ENCODE measurements at regions not wholly inside any gene's neighbourhood (a gene's known extent, or its start where the extent isn't known, plus 50 kb on each side); places are given as distances from the start of the nearest gene placed in this dataset.

DNA sequence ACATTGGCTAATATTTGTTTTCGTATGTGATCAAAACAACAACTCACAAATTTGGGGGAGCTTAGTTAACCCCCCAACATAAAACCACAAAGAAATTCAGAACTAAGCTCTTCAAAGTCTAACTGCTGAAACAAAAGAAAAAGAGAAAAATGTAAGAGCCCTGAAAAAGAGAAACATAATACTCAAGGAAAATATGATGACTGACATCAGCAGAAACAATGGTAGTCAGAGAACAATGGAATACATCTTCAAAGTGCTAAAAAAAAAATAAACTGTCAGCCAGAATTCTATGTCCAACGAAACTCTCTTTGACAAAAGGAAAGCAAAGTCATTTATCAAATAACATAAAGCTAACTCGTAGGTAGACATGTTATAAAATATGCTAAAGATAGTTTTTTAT is 566.3 kb upstream of the GRAMD2B start:
- no peak for TF ChIP-seq POLR2A (IDR thresholded peaks at IDR 0.05)
- TF ChIP-seq, protein P1, sequence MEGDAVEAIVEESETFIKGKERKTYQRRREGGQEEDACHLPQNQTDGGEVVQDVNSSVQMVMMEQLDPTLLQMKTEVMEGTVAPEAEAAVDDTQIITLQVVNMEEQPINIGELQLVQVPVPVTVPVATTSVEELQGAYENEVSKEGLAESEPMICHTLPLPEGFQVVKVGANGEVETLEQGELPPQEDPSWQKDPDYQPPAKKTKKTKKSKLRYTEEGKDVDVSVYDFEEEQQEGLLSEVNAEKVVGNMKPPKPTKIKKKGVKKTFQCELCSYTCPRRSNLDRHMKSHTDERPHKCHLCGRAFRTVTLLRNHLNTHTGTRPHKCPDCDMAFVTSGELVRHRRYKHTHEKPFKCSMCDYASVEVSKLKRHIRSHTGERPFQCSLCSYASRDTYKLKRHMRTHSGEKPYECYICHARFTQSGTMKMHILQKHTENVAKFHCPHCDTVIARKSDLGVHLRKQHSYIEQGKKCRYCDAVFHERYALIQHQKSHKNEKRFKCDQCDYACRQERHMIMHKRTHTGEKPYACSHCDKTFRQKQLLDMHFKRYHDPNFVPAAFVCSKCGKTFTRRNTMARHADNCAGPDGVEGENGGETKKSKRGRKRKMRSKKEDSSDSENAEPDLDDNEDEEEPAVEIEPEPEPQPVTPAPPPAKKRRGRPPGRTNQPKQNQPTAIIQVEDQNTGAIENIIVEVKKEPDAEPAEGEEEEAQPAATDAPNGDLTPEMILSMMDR (IDR thresholded peaks at IDR 0.05): no peak
- intact Hi-C loops (cut with DNase I; ENCODE audit: low total_unique reads): no loop called here

DNA sequence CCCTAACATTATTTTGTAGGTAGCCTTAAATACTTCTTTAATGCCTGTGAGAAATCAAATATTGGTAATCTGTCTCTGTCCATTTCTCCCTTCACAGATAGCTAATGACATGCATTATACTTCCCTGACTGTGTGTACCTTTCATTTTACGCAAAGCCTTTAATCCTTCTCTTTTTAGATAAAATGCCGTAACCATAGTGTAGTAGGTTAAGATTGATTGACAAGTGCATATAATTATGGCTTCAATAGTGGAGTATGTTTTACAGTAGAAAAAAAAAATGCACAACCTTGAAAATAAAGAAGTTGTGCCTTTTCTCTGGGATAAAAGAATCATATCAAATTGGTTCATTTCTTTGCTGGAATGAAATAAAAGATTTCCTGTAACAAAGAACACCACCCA is 559.6 kb upstream of the GRAMD2B start:
- Histone ChIP-seq H3K36me3 (no peaks in the 10 kb centered on the region), H3K27me3 (no peaks in the 10 kb centered on the region), H3K27ac (no peak overlapping the region), H3K4me3 (no peak overlapping the region), H3K9me3 (no peaks in the 10 kb centered on the region), H3K4me1 (no peaks in the 10 kb centered on the region)
- intact Hi-C loops (cut with DNase I; ENCODE audit: low total_unique reads): no loop called here
- TF ChIP-seq POLR2A (IDR thresholded peaks at IDR 0.05): no peak
- TF ChIP-seq, protein P1 (IDR thresholded peaks at IDR 0.05): no peak
- no peak for DNase-seq

More for the DNA sequence above, 566.3 kb upstream of the GRAMD2B start:
- Histone ChIP-seq H3K4me3 (no peak overlapping the region), H3K4me1 (no peaks in the 10 kb centered on the region), H3K9me3 (no peaks in the 10 kb centered on the region), H3K27ac (no peak overlapping the region), H3K36me3 (no peaks in the 10 kb centered on the region), H3K27me3 (no peaks in the 10 kb centered on the region)
- no peak for DNase-seq

DNA sequence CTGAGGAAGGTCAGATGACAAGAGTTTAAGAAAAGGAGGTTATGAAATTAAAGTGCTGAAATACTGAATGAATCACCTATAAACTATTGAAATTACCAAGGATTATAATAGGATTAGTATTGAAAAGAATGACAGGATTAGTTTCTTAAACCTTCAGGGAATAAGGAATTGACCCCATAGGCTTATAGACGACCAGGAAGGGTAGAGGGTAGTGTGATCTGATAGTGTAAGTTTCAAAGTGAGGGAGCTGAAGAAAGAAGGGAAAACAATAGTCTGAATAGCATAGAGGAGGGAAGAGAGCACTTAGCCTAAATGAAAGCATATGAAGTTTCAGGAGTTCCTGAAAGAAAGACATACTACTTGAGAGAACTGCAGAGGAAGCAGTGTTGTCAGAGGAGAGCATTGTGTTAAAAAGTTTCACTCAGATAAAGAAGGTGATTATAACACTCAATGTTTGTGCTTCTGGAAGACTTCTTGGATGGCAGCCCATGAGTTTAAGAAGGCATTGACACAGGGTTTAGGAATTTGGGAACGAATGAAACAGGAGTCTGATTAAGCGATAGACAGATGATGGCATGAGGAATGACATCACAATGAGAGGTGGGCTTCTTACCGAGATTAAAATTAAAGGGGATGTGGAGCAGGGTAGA is 557.9 kb upstream of the GRAMD2B start:
- Histone ChIP-seq H3K9me3 (no peaks in the 10 kb centered on the region), H3K4me3 (no peak overlapping the region), H3K27ac (no peak overlapping the region), H3K4me1 (no peaks in the 10 kb centered on the region), H3K27me3 (no peaks in the 10 kb centered on the region), H3K36me3 (no peaks in the 10 kb centered on the region)
- no peak for DNase-seq
- no peak for TF ChIP-seq POLR2A (IDR thresholded peaks at IDR 0.05)
- TF ChIP-seq, protein P1 (IDR thresholded peaks at IDR 0.05): no peak
- intact Hi-C loops (cut with DNase I; ENCODE audit: low total_unique reads): no loop called here

DNA sequence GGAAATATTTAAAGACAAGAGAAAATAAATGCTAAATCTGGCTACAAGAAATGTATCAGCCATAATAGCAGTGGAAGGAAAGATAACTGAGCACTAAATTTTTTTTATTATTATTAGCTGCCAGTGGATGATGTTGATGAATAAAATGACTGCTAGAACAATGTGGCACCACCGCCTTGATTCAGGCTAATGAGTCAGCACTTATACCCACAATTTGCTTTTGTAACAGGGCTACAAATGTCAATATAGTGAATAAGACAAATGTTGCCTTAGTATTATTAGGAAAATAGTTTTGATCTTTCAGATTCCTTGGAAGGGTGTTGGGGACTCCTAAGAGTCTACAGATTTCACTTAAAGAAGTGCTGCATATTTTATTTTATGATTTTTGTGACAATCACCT is 555.2 kb upstream of the GRAMD2B start:
- no peaks in the 10 kb centered on the region for H3K4me1 ChIP-seq
- no peak overlapping the region for H3K4me3 ChIP-seq
- no peak overlapping the region for H3K27ac ChIP-seq
- H3K27me3 ChIP-seq: no peaks in the 10 kb centered on the region
- no peaks in the 10 kb centered on the region for H3K36me3 ChIP-seq
- DNase-seq: no peak
- TF ChIP-seq POLR2A (IDR thresholded peaks at IDR 0.05): no peak
- TF ChIP-seq, protein P1 (IDR thresholded peaks at IDR 0.05): no peak
- H3K9me3 ChIP-seq: no peaks in the 10 kb centered on the region
- intact Hi-C loops (cut with DNase I; ENCODE audit: low total_unique reads): no loop called here

DNA sequence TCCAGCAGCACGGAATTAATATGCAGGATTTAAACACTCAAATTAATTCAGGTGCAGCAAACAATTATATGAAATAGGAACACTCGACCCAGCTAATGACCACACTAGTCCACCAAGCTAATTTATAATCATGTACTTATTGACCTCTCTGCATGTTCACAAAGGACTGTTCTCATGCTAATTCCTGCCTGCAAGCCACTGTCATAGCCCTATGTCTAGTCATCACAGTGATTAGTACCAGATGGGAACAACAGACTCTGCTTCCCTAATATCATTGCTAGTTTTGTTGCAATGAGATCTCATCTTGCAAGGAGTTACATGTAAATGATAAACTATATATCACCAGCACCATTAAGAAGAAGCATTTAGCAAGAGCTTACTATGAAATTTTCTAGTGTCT is 553.0 kb upstream of the GRAMD2B start:
- Histone ChIP-seq H3K27ac (no peak overlapping the region), H3K36me3 (no peaks in the 10 kb centered on the region), H3K4me3 (no peak overlapping the region), H3K9me3 (no peaks in the 10 kb centered on the region), H3K27me3 (no peaks in the 10 kb centered on the region), H3K4me1 (no peaks in the 10 kb centered on the region)
- DNase-seq: no peak
- no peak for TF ChIP-seq POLR2A (IDR thresholded peaks at IDR 0.05)
- TF ChIP-seq, protein P1 (IDR thresholded peaks at IDR 0.05): no peak
- intact Hi-C loops (cut with DNase I; ENCODE audit: low total_unique reads): no loop called here
